A673 (cell line): ENCODE measurements at regions not wholly inside any gene's neighbourhood (a gene's known extent, or its start where the extent isn't known, plus 50 kb on each side); places are given as distances from the start of the nearest gene placed in this dataset.

Experiments used
- EZH2 ChIP-seq: fragments of 200-600 bp; sonication (generic); IDR thresholded peaks from 2 replicates; pipeline ENCODE4 v1.6.1; 2017; ENCODE audit warnings: borderline replicate concordance, low read depth, mild to moderate bottlenecking, mixed read lengths, antibody characterized with exemption, low read length; ENCODE audit not compliant: poor library complexity, severe bottlenecking
- TF ChIP-seq, protein P1 (sequence below): fragments of 300-800, 200-600 bp; sonication (generic); conservative IDR thresholded peaks from 2 replicates; pipeline ENCODE4 v1.5.1; 2017; ENCODE audit warnings: low read depth, mild to moderate bottlenecking, antibody characterized with exemption, low read length, moderate library complexity, mixed read lengths

- TF ChIP-seq EZH2 = no peak
- TF ChIP-seq, protein P1, sequence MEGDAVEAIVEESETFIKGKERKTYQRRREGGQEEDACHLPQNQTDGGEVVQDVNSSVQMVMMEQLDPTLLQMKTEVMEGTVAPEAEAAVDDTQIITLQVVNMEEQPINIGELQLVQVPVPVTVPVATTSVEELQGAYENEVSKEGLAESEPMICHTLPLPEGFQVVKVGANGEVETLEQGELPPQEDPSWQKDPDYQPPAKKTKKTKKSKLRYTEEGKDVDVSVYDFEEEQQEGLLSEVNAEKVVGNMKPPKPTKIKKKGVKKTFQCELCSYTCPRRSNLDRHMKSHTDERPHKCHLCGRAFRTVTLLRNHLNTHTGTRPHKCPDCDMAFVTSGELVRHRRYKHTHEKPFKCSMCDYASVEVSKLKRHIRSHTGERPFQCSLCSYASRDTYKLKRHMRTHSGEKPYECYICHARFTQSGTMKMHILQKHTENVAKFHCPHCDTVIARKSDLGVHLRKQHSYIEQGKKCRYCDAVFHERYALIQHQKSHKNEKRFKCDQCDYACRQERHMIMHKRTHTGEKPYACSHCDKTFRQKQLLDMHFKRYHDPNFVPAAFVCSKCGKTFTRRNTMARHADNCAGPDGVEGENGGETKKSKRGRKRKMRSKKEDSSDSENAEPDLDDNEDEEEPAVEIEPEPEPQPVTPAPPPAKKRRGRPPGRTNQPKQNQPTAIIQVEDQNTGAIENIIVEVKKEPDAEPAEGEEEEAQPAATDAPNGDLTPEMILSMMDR = no peak
Measured at GRCh38 chr4:14449308-14449707, 553.0 kb upstream of the CPEB2 start.
